ENCODE measurements at regions not wholly inside any gene's neighbourhood (a gene's known extent, or its start where the extent isn't known, plus 50 kb on each side); places are given as distances from the start of the nearest gene placed in this dataset.
"Not testable (repeated sequence)": the region's sequence is repeated elsewhere in the genome, so short reads cannot be mapped to it uniquely, and the experiment has no call there.

DNA sequence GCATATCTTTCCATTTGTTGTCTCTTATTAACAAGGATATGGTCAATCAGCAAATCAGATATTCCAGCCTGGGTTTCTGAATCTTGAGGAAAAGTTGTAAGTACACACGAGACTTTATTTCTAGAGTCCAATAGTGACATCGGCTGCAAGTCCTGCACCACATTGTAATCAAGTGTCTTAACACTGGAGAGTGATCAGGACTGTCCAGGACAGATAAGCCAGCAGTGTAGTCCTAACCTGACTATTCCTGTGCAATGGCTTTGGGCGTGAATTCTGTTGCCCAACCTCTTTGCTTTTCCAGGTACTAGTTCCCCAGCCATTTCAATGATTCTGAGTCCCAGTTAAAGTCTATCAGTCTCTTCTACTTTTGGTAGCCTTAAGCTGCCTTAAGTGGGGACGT lies 395.0 kb downstream of the PCDH10 start:
- TF ChIP-seq, protein P1, sequence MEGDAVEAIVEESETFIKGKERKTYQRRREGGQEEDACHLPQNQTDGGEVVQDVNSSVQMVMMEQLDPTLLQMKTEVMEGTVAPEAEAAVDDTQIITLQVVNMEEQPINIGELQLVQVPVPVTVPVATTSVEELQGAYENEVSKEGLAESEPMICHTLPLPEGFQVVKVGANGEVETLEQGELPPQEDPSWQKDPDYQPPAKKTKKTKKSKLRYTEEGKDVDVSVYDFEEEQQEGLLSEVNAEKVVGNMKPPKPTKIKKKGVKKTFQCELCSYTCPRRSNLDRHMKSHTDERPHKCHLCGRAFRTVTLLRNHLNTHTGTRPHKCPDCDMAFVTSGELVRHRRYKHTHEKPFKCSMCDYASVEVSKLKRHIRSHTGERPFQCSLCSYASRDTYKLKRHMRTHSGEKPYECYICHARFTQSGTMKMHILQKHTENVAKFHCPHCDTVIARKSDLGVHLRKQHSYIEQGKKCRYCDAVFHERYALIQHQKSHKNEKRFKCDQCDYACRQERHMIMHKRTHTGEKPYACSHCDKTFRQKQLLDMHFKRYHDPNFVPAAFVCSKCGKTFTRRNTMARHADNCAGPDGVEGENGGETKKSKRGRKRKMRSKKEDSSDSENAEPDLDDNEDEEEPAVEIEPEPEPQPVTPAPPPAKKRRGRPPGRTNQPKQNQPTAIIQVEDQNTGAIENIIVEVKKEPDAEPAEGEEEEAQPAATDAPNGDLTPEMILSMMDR (IDR thresholded peaks at IDR 0.05; ENCODE audit: extremely low read depth, insufficient read depth, missing control alignments), result no peak
- in situ Hi-C loops (cut with MboI; ENCODE audit: low pct_unique_long_range_greater_than_20kb, low sequenced_read_pairs, unreplicated experiment), result no loop called here
- DNase-seq (ENCODE audit: low spot score), result no peak

DNA sequence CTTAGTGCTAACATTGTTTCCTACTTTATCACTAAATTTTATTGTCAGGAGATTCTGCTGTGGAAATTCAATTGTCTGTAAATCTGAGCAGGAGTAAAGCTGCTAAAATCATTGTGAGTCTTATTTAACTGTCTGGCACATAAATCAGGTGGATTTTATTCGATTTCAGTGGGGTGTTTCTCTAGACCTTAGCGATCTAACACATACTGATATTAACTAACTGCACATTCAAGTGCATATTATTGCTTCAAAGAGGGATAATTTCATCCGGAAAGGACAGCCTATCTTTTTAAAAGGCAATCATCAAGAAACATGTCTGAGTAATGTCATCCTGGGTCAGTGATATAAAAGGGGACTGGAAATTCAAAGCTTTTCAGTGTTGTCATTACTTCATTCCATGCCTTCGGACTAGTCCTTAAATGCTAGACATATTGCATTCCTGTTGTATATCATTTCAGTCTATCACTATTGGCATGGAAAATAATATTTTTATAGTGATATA lies 388.7 kb downstream of the PCDH10 start:
- no peak for DNase-seq (ENCODE audit: low spot score)
- in situ Hi-C loops (cut with MboI; ENCODE audit: low pct_unique_long_range_greater_than_20kb, low sequenced_read_pairs, unreplicated experiment), result no loop called here
- TF ChIP-seq, protein P1 (IDR thresholded peaks at IDR 0.05; ENCODE audit: extremely low read depth, insufficient read depth, missing control alignments), result no peak

DNA sequence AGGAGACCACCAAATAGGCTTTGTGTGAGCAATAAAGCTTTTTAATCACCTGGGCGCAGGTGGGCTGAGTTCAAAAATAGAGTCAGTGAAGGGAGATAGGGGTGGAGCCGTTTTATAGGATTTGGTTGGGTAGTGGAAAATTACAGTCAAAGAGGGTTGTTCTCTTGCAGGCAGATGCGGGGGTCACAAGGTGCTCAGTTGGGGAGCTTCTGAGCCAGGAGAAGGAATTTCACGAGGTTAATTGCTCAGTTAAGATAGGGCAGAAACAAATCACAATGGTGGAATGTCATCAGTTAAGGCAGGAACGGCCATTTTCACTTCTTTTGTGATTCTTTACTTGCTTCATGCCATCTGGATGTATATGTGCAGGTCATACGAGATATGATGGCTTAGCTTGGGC lies 385.1 kb downstream of the PCDH10 start:
- in situ Hi-C loops (cut with MboI; ENCODE audit: low pct_unique_long_range_greater_than_20kb, low sequenced_read_pairs, unreplicated experiment); DNase-seq (ENCODE audit: low spot score): not testable (repeated sequence)

DNA sequence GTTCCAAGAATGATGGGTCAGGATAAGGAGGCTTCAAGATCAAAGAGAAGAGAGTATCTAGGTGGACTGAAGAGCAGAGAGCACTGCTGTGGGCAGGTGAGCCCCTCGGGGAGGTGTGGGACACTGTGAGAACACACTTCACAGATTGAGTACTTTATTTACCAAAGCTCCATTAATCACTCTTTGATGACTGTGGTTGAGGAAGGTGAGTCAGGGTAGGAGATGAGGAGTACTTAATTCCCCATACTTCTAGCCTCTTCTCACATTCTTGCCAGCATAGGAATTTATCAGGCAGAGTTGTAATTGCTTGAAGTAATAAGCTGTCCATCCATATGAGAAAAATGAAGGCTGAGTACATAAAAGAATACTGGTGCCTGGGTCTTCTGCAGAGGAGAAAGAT lies 375.3 kb downstream of the PCDH10 start:
- in situ Hi-C loops (cut with MboI; ENCODE audit: low pct_unique_long_range_greater_than_20kb, low sequenced_read_pairs, unreplicated experiment), result no loop called here
- TF ChIP-seq, protein P1 (IDR thresholded peaks at IDR 0.05; ENCODE audit: extremely low read depth, insufficient read depth, missing control alignments), result no peak
- no peak for DNase-seq (ENCODE audit: low spot score)

DNA sequence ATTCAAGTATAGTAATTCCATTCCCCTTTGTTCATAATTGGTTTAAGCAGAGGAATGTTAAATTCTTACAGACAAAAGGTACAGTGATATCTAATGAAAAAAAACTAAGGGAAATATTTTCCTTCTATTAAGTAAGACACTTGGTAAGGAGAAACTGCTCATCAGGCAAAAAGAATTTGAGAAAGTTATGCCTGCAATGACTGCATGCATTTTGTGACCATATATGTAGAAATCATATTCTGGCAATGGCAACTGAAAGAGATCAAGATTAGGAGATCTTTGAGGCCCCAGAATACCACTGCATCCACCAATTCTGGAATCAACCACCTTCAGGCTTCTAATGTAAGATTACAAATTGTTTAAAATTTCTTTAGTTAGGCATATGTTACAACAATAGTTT lies 364.8 kb downstream of the PCDH10 start:
- DNase-seq (ENCODE audit: low spot score), result no peak
- TF ChIP-seq, protein P1 (IDR thresholded peaks at IDR 0.05; ENCODE audit: extremely low read depth, insufficient read depth, missing control alignments), result no peak
- in situ Hi-C loops (cut with MboI; ENCODE audit: low pct_unique_long_range_greater_than_20kb, low sequenced_read_pairs, unreplicated experiment), result no loop called here

DNA sequence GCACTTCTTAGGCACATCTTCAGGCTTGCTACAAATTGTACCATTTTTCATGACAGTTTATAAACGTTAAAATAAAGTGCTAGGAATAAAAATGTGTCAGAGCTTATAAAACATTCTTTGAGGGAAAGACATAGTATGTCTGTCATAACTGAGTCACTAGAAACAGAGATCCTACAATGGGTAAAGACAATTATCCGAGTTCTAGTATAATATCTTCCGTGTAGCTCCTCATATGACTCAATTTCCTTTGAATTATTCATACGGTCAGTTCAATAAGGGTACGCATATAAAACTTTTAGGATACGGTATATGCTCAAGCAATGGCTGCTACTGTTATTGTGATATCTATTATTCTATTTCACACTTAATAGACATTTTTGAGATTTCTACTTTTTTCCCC lies 349.1 kb downstream of the PCDH10 start:
- TF ChIP-seq, protein P1 (IDR thresholded peaks at IDR 0.05; ENCODE audit: extremely low read depth, insufficient read depth, missing control alignments), result no peak
- DNase-seq (ENCODE audit: low spot score), result no peak
- in situ Hi-C loops (cut with MboI; ENCODE audit: low pct_unique_long_range_greater_than_20kb, low sequenced_read_pairs, unreplicated experiment), result no loop called here

DNA sequence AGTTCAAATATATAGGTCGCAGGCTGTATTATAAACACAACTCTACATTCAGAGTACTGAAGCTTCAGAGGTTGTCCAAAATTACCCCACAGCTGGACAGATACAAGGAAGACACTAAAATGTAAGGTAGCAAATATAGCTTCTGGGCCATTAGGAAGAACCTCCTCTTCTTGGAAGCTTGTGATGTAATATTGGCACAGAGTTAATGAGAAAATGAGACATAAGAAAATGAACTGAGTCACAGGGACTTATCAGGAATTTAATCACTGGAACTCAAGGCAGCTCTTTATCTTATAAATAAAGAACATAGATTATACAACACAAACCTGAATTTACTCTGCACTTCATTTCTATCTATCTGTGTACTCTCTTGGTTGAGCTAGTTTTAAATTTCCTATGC lies 344.7 kb downstream of the PCDH10 start:
- TF ChIP-seq, protein P1 (IDR thresholded peaks at IDR 0.05; ENCODE audit: extremely low read depth, insufficient read depth, missing control alignments), result no peak
- in situ Hi-C loops (cut with MboI; ENCODE audit: low pct_unique_long_range_greater_than_20kb, low sequenced_read_pairs, unreplicated experiment), result no loop called here
- DNase-seq (ENCODE audit: low spot score), result no peak

Data from GM13977 (cell line).